ENCODE measurements at regions not wholly inside any gene's neighbourhood (a gene's known extent, or its start where the extent isn't known, plus 50 kb on each side); places are given as distances from the start of the nearest gene placed in this dataset.

GRCh38 chr4:107252571-107252970 is 216.5 kb upstream of the DKK2 start:
- DNase-seq (ENCODE audit: low read depth in 2 of 2) = no peak

GRCh38 chr4:107248571-107248970 is 212.5 kb upstream of the DKK2 start:
- no peak for DNase-seq (ENCODE audit: low read depth in 2 of 2)

- no peak for DNase-seq (ENCODE audit: low read depth in 2 of 2)
These were observed 211.6 kb upstream of the DKK2 start for GRCh38 chr4:107247738-107248137.

- DNase-seq (ENCODE audit: low read depth in 2 of 2) = no peak
These were observed 210.6 kb upstream of the DKK2 start for GRCh38 chr4:107246761-107247160.

- no peak for DNase-seq (ENCODE audit: low read depth in 2 of 2)
These were observed 207.1 kb upstream of the DKK2 start for GRCh38 chr4:107243141-107243781.

GRCh38 chr4:107220976-107221375 is 184.9 kb upstream of the DKK2 start:
- no peak for DNase-seq (ENCODE audit: low read depth in 2 of 2)

GRCh38 chr4:107219681-107220080 is 183.6 kb upstream of the DKK2 start:
- no peak for DNase-seq (ENCODE audit: low read depth in 2 of 2)

- no peak for DNase-seq (ENCODE audit: low read depth in 2 of 2)
These were observed 180.3 kb upstream of the DKK2 start for GRCh38 chr4:107216379-107216778.

- DNase-seq (ENCODE audit: low read depth in 2 of 2) = no peak
These were observed 179.1 kb upstream of the DKK2 start for GRCh38 chr4:107215222-107215621.

GRCh38 chr4:107213880-107214279 is 177.8 kb upstream of the DKK2 start:
- DNase-seq (ENCODE audit: low read depth in 2 of 2) = no peak

GRCh38 chr4:107213410-107213809 is 177.3 kb upstream of the DKK2 start:
- DNase-seq (ENCODE audit: low read depth in 2 of 2) = no peak

- no peak for DNase-seq (ENCODE audit: low read depth in 2 of 2)
These were observed 176.5 kb upstream of the DKK2 start for GRCh38 chr4:107212565-107212964.

- no peak for DNase-seq (ENCODE audit: low read depth in 2 of 2)
These were observed 174.5 kb upstream of the DKK2 start for GRCh38 chr4:107210450-107211239.

GRCh38 chr4:107203733-107204132 is 167.6 kb upstream of the DKK2 start:
- DNase-seq (ENCODE audit: low read depth in 2 of 2) = no peak

- DNase-seq (ENCODE audit: low read depth in 2 of 2) = no peak
These were observed 166.6 kb upstream of the DKK2 start for GRCh38 chr4:107202744-107203143.

- no peak for DNase-seq (ENCODE audit: low read depth in 2 of 2)
These were observed 161.0 kb upstream of the DKK2 start for GRCh38 chr4:107197121-107197520.

- DNase-seq (ENCODE audit: low read depth in 2 of 2) = no peak
These were observed 160.2 kb upstream of the DKK2 start for GRCh38 chr4:107196312-107196711.

GRCh38 chr4:107194005-107194404 is 157.9 kb upstream of the DKK2 start:
- DNase-seq (ENCODE audit: low read depth in 2 of 2) = no peak

GRCh38 chr4:107192601-107193000 is 156.5 kb upstream of the DKK2 start:
- no peak for DNase-seq (ENCODE audit: low read depth in 2 of 2)

- DNase-seq (ENCODE audit: low read depth in 2 of 2) = no peak
These were observed 151.0 kb upstream of the DKK2 start for GRCh38 chr4:107187091-107187490.

- peak; percentile 16 to 32 for DNase-seq (ENCODE audit: low read depth in 2 of 2)
These were observed 147.2 kb upstream of the DKK2 start for GRCh38 chr4:107183155-107183774.

- DNase-seq (ENCODE audit: low read depth in 2 of 2) = no peak
These were observed 146.2 kb upstream of the DKK2 start for GRCh38 chr4:107182347-107182746.

GRCh38 chr4:107166873-107167450 is 130.8 kb upstream of the DKK2 start:
- DNase-seq (ENCODE audit: low read depth in 2 of 2) = no peak

Data from fibroblast of skin of left biceps (primary cell).